PFSK-1 (cell line): ENCODE measurements at regions not wholly inside any gene's neighbourhood (a gene's known extent, or its start where the extent isn't known, plus 50 kb on each side); places are given as distances from the start of the nearest gene placed in this dataset.

Source experiments
- FOXP2 ChIP-seq: optimal IDR thresholded peaks from 2 replicates; pipeline ENCODE3; 2011; ENCODE audit warnings: borderline replicate concordance, control low read depth, inconsistent platforms; ENCODE audit not compliant: insufficient read depth; ENCODE audit errors: extremely low read length, extremely low read depth
- POLR2AphosphoS5 ChIP-seq: IDR thresholded peaks from 2 replicates; pipeline ENCODE4 v1.6.1; 2012; ENCODE audit warnings: low read depth, mild to moderate bottlenecking, control low read depth, low read length, moderate library complexity
- SIN3A ChIP-seq: IDR thresholded peaks from 2 replicates; pipeline ENCODE4 v1.6.1; 2012; ENCODE audit warnings: mild to moderate bottlenecking, low read length, moderate library complexity, borderline replicate concordance; ENCODE audit not compliant: insufficient read depth
- TAF1 ChIP-seq: IDR thresholded peaks from 2 replicates; pipeline ENCODE4 v1.6.1; 2012; ENCODE audit warnings: low read length, control low read depth, borderline replicate concordance; ENCODE audit not compliant: insufficient read depth
- TF ChIP-seq, protein P1 (sequence below), 2 experiments: IDR thresholded peaks; 2 replicates each; pipeline versions ENCODE4 v1.6.1 to v1.8.0; 2011 to 2012; ENCODE audit warnings: low read depth in 2 of 2, low read length in 2 of 2, control low read depth in 1 of 2, inconsistent platforms in 1 of 2, mild to moderate bottlenecking in 1 of 2, moderate library complexity in 1 of 2; ENCODE audit not compliant: insufficient read depth in 1 of 2

DNA sequence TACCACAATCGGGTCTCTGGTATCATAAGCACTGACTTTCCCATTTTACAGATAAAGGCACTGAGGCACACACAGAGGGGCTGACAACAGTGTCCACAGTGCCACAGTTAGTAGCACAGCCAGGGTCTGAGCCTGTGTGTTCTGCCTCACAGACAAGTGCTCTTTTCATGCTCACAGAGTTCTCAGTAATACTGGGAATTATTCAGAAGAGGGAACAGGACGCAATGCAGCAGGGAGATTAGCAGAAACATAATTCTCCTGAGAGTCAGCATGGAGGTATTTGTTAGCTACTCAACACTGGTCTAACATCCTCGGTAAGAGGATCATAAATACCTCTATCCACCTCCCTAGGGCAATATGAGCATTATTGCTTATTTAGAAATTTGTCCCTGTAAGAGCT, 219.3 kb upstream of the EEA1 start:
- TF ChIP-seq FOXP2 (no peak), SIN3A (no peak), TAF1 (no peak), POLR2AphosphoS5 (no peak)
- TF ChIP-seq, protein P1, sequence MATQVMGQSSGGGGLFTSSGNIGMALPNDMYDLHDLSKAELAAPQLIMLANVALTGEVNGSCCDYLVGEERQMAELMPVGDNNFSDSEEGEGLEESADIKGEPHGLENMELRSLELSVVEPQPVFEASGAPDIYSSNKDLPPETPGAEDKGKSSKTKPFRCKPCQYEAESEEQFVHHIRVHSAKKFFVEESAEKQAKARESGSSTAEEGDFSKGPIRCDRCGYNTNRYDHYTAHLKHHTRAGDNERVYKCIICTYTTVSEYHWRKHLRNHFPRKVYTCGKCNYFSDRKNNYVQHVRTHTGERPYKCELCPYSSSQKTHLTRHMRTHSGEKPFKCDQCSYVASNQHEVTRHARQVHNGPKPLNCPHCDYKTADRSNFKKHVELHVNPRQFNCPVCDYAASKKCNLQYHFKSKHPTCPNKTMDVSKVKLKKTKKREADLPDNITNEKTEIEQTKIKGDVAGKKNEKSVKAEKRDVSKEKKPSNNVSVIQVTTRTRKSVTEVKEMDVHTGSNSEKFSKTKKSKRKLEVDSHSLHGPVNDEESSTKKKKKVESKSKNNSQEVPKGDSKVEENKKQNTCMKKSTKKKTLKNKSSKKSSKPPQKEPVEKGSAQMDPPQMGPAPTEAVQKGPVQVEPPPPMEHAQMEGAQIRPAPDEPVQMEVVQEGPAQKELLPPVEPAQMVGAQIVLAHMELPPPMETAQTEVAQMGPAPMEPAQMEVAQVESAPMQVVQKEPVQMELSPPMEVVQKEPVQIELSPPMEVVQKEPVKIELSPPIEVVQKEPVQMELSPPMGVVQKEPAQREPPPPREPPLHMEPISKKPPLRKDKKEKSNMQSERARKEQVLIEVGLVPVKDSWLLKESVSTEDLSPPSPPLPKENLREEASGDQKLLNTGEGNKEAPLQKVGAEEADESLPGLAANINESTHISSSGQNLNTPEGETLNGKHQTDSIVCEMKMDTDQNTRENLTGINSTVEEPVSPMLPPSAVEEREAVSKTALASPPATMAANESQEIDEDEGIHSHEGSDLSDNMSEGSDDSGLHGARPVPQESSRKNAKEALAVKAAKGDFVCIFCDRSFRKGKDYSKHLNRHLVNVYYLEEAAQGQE (IDR thresholded peaks at IDR 0.05; ENCODE audit: insufficient read depth in 1 of 2, low read depth in 2 of 2, low read length in 2 of 2): no peak

DNA sequence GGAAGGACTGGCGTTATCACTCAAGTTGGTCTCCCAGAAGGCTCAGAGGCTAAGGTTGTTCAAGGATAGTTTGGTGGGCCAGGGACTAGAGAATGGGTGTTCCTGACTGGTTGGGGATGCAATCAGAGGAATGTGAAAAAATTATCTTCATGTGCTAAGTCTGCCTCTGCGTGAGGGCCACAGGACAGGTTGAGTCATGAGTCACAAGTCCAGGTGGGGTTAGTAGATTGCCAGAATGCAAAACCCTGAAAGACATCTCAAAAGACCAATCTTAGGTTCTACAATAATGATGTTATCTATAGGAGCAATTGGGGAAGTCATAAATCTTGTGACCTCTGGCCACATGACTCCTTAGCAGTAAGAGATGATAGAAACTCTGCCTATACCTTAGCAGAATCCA, 220.1 kb upstream of the EEA1 start:
- TF ChIP-seq TAF1: no peak
- TF ChIP-seq SIN3A: no peak
- TF ChIP-seq FOXP2: no peak
- no peak for TF ChIP-seq POLR2AphosphoS5
- TF ChIP-seq, protein P1 (IDR thresholded peaks at IDR 0.05; ENCODE audit: insufficient read depth in 1 of 2, low read depth in 2 of 2, low read length in 2 of 2): no peak

DNA sequence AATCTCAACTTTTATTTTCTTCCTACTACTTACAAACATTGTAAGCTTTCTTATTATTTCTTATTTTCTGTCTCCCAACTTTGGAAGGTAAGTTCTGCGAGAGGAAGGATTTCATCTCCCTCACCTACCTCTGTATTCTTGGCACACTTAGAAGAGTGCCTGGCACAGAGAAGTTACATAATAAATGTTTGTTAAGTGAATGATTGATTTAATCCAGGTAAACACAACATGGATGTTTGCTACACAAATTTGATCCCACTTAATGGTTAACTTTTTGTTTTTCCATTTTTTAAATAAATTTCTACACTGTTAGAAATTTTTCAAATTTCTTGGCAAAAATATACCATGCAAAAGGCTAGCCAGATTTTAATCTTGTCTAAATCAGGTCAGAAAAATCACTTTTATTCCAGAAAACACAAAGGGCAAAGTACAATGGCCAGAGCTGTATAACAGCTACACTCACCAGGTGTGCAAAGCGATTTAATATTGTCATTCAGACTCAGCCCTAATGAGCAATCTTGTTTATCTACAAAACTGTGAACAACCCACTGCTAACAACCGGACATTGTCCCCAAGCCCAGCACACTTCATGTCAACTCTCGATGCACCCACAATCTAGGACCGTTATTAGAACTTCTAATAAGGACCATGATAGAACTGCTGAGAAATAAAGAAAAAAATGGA, 222.1 kb upstream of the EEA1 start:
- no peak for TF ChIP-seq SIN3A
- TF ChIP-seq POLR2AphosphoS5: no peak
- TF ChIP-seq, protein P1 (IDR thresholded peaks at IDR 0.05; ENCODE audit: insufficient read depth in 1 of 2, low read depth in 2 of 2, low read length in 2 of 2): no peak
- no peak for TF ChIP-seq TAF1
- TF ChIP-seq FOXP2: no peak

DNA sequence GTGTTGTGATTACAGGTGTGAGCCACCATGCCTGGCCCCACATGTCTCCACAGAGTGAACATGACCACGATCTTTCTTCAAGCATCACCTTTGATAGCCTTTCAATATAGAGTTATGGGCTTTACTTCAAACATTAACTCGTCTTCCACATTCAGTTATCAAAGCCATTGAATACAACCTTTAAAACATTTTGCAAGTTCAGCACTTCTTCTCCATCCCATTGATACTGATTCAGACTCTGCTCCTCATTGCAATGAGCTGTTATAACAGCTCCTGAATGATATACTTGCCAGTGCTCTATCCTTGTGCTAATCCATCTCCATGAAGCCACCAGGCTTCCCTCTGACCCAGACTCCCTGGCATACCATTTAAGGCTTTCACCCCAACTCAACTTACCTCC, 223.5 kb upstream of the EEA1 start:
- TF ChIP-seq POLR2AphosphoS5: no peak
- TF ChIP-seq FOXP2: no peak
- no peak for TF ChIP-seq SIN3A
- TF ChIP-seq, protein P1 (IDR thresholded peaks at IDR 0.05; ENCODE audit: insufficient read depth in 1 of 2, low read depth in 2 of 2, low read length in 2 of 2): no peak
- no peak for TF ChIP-seq TAF1

DNA sequence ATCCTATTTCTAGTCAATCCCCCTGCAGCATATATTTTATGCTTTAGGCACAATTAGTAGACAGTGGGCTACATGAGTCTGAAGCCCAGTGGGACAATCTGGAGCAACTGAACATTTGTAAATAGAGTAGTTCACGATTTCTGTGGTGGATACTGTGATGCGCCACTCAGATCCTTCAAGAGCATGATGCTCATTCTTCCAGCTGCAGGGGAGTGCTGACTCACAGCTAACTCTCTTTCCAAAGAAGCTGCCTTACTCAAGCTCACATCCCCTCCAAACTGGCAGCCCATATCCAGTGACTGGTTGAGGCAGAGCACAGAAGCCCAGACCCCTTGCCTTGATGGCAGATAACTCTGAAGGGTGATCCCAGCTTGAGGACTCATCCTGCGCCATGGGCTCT, 224.2 kb upstream of the EEA1 start:
- TF ChIP-seq SIN3A: no peak
- TF ChIP-seq, protein P1 (IDR thresholded peaks at IDR 0.05; ENCODE audit: insufficient read depth in 1 of 2, low read depth in 2 of 2, low read length in 2 of 2): no peak
- no peak for TF ChIP-seq FOXP2
- TF ChIP-seq TAF1: no peak
- no peak for TF ChIP-seq POLR2AphosphoS5
